IMR-90 (cell line): ENCODE measurements at regions not wholly inside any gene's neighbourhood (a gene's known extent, or its start where the extent isn't known, plus 50 kb on each side); places are given as distances from the start of the nearest gene placed in this dataset.

Source experiments
- ATAC-seq: fragments of 200-7000 bp; cut with Tn5 transposase; 2 replicates; pipeline ENCODE4 v1.9.1; 2020; ENCODE audit warnings: low read depth, mild to moderate bottlenecking, moderate library complexity
- BruUV-seq: library from RNA; stranded (reverse); fragments of 400-500 nt; replicated peaks from 2 replicates; lab custom pipeline; 2021; lab: Mats Ljungman, UMichigan
- CTCF ChIA-PET: fragments of 300-600 bp; formaldehyde crosslinking; extraction: SDS; loops from one replicate; lab custom pipeline; 2021; ENCODE audit warnings: antibody characterized with exemption; lab: Yijun Ruan, JAX
- POLR2A ChIA-PET: fragments of 300-600 bp; sonication (Branson Sonifier 250); formaldehyde crosslinking; loops from one replicate; lab custom pipeline; 2022; ENCODE audit warnings: antibody characterized with exemption; ENCODE audit not compliant: unreplicated experiment; lab: Charles Lee
- DNase-seq: peaks from one replicate; pipeline ENCODE4 v3.0.0; 2013
- H2AFZ ChIP-seq: replicated peaks from 2 replicates; pipeline ENCODE3; 2013; ENCODE audit warnings: low read length, mild to moderate bottlenecking; ENCODE audit not compliant: poor library complexity
- H2AK5ac ChIP-seq: 2 replicates; pipeline ENCODE4 v1.6.1; 2013; ENCODE audit warnings: low read depth, low read length, inconsistent platforms
- H2AK9ac ChIP-seq: replicated peaks from 2 replicates; pipeline ENCODE3; 2013; ENCODE audit warnings: mild to moderate bottlenecking, low read depth, low read length, moderate library complexity; ENCODE audit not compliant: poor library complexity
- H2BK120ac ChIP-seq: 2 replicates; pipeline ENCODE4 v1.6.1; 2013; ENCODE audit warnings: low read depth, low read length, inconsistent platforms
- H2BK15ac ChIP-seq: 3 replicates; pipeline ENCODE4 v1.6.1; 2013; ENCODE audit warnings: low read depth, low read length, inconsistent platforms
- H2BK20ac ChIP-seq: 2 replicates; pipeline ENCODE4 v1.6.1; 2013; ENCODE audit warnings: low read depth, mild to moderate bottlenecking, inconsistent platforms, low read length, moderate library complexity
- H2BK5ac ChIP-seq: 2 replicates; pipeline ENCODE4 v1.6.1; 2013; ENCODE audit warnings: mild to moderate bottlenecking, low read depth, low read length, inconsistent platforms; ENCODE audit not compliant: poor library complexity, severe bottlenecking
- H3K14ac ChIP-seq: replicated peaks from 2 replicates; pipeline ENCODE4 v1.6.1; 2013; ENCODE audit warnings: low read depth, low read length, inconsistent platforms
- H3K18ac ChIP-seq: 2 replicates; pipeline ENCODE4 v1.6.1; 2013; ENCODE audit warnings: low read depth, low read length, control low read depth
- H3K23ac ChIP-seq: 2 replicates; pipeline ENCODE4 v1.6.1; 2013; ENCODE audit warnings: low read depth, low read length, inconsistent platforms
- H3K27ac ChIP-seq: 2 replicates; pipeline ENCODE4 v1.5.1; 2013; ENCODE audit warnings: mild to moderate bottlenecking, control low read depth, low read length; ENCODE audit not compliant: insufficient read depth
- H3K27me3 ChIP-seq: 2 replicates; pipeline ENCODE4 v1.6.1; 2013; ENCODE audit warnings: low read length; ENCODE audit not compliant: control insufficient read depth, insufficient read depth
- H3K36me3 ChIP-seq: 2 replicates; pipeline ENCODE4 v1.6.1; 2013; ENCODE audit warnings: low read length, mixed read lengths; ENCODE audit not compliant: control insufficient read depth, insufficient read depth
- H3K4ac ChIP-seq: 2 replicates; pipeline ENCODE4 v1.6.1; 2013; ENCODE audit warnings: low read depth, low read length, inconsistent platforms
- H3K4me1 ChIP-seq: 2 replicates; pipeline ENCODE4 v1.6.1; 2013; ENCODE audit warnings: low read length, mixed read lengths; ENCODE audit not compliant: control insufficient read depth, insufficient read depth
- H3K4me2 ChIP-seq: 2 replicates; pipeline ENCODE4 v1.6.1; 2013; ENCODE audit warnings: low read depth, mild to moderate bottlenecking, control low read depth, low read length, moderate library complexity
- H3K4me3 ChIP-seq: 2 replicates; pipeline ENCODE4 v1.5.1; 2013; ENCODE audit warnings: low read depth, mild to moderate bottlenecking, control low read depth, low read length, moderate library complexity; ENCODE audit not compliant: insufficient read depth
- H3K56ac ChIP-seq: 2 replicates; pipeline ENCODE4 v1.6.1; 2013; ENCODE audit warnings: low read length, inconsistent platforms; ENCODE audit not compliant: insufficient read depth; ENCODE audit errors: extremely low read depth
- H3K79me1 ChIP-seq, 2 experiments: 2 replicates each; pipeline ENCODE4 v1.6.1; 2013; ENCODE audit warnings: low read length in 2 of 2, inconsistent platforms in 1 of 2, low read depth in 1 of 2
- H3K9ac ChIP-seq: 2 replicates; pipeline ENCODE4 v1.6.1; 2013; ENCODE audit warnings: low read depth, low read length, control low read depth
- H3K9me1 ChIP-seq: 2 replicates; pipeline ENCODE4 v1.6.1; 2013; ENCODE audit warnings: low read length, inconsistent platforms; ENCODE audit not compliant: insufficient read depth
- H3K9me3 ChIP-seq: 2 replicates; pipeline ENCODE4 v1.6.1; 2013; ENCODE audit warnings: low read length; ENCODE audit not compliant: control insufficient read depth, insufficient read depth
- H4K20me1 ChIP-seq: 2 replicates; pipeline ENCODE4 v1.6.1; 2013; ENCODE audit warnings: low read length, inconsistent platforms; ENCODE audit not compliant: insufficient read depth
- H4K5ac ChIP-seq: 2 replicates; pipeline ENCODE4 v1.6.1; 2013; ENCODE audit warnings: mild to moderate bottlenecking, low read depth, low read length, control low read depth
- H4K8ac ChIP-seq, 2 experiments: 2 replicates each; pipeline ENCODE4 v1.6.1; 2013; ENCODE audit warnings: low read depth in 2 of 2, low read length in 2 of 2, control low read depth in 1 of 2, inconsistent platforms in 1 of 2
- H4K91ac ChIP-seq: 2 replicates; pipeline ENCODE4 v1.6.1; 2013; ENCODE audit warnings: low read depth, low read length, inconsistent platforms; ENCODE audit not compliant: insufficient read depth
- BHLHE40 ChIP-seq: fragments of 150-350 bp; IDR thresholded peaks from 2 replicates; pipeline ENCODE4 v1.6.1; 2016; ENCODE audit warnings: mild to moderate bottlenecking, low read depth, low read length
- CEBPB ChIP-seq: IDR thresholded peaks from 2 replicates; pipeline ENCODE4 v1.6.1; 2012; ENCODE audit warnings: low read depth, low read length, improper control_type of control experiment
- CHD1 ChIP-seq: IDR thresholded peaks from 2 replicates; pipeline ENCODE4 v1.6.1; 2012; ENCODE audit warnings: low read depth, low read length, improper control_type of control experiment
- CTCF ChIP-seq: conservative IDR thresholded peaks from 2 replicates; pipeline ENCODE4 v1.5.1; 2012; ENCODE audit warnings: mild to moderate bottlenecking, low read depth, low read length, improper control_type of control experiment
- ELK1 ChIP-seq: fragments of 150-350 bp; IDR thresholded peaks from 2 replicates; pipeline ENCODE4 v1.6.1; 2016; ENCODE audit warnings: low read depth, mild to moderate bottlenecking, low read length, moderate library complexity, borderline replicate concordance
- FOS ChIP-seq: fragments of 150-350 bp; IDR thresholded peaks from 2 replicates; pipeline ENCODE4 v1.6.1; 2016; ENCODE audit warnings: low read depth, low read length
- MAFK ChIP-seq: IDR thresholded peaks from 2 replicates; pipeline ENCODE4 v1.6.1; 2012; ENCODE audit warnings: low read depth, low read length, improper control_type of control experiment
- MAZ ChIP-seq: IDR thresholded peaks from 2 replicates; pipeline ENCODE4 v1.6.1; 2012; ENCODE audit warnings: low read depth, mild to moderate bottlenecking, low read length, improper control_type of control experiment, moderate library complexity, borderline replicate concordance
- MXI1 ChIP-seq: IDR thresholded peaks from 2 replicates; pipeline ENCODE4 v1.6.1; 2012; ENCODE audit warnings: low read depth, mild to moderate bottlenecking, low read length, moderate library complexity, borderline replicate concordance
- NFE2L2 ChIP-seq: fragments of 150-350 bp; IDR thresholded peaks from 2 replicates; pipeline ENCODE4 v1.6.1; 2016; ENCODE audit warnings: low read depth, mild to moderate bottlenecking, low read length
- POLR2A ChIP-seq: IDR thresholded peaks from 2 replicates; pipeline ENCODE4 v1.6.1; 2012; ENCODE audit warnings: mild to moderate bottlenecking, low read depth, low read length
- RAD21 ChIP-seq: IDR thresholded peaks from 2 replicates; pipeline ENCODE4 v1.6.1; 2012; ENCODE audit warnings: low read length, improper control_type of control experiment
- RCOR1 ChIP-seq: IDR thresholded peaks from 2 replicates; pipeline ENCODE4 v1.6.1; 2012; ENCODE audit warnings: mild to moderate bottlenecking, low read length, improper control_type of control experiment; ENCODE audit not compliant: insufficient replicate concordance
- RFX5 ChIP-seq: IDR thresholded peaks from 2 replicates; pipeline ENCODE4 v1.8.0; 2012; ENCODE audit warnings: low read depth, mild to moderate bottlenecking, low read length, moderate library complexity
- SMC3 ChIP-seq: fragments of 150-350 bp; IDR thresholded peaks from 2 replicates; pipeline ENCODE4 v1.6.1; 2016; ENCODE audit warnings: low read depth, mild to moderate bottlenecking, antibody characterized with exemption, low read length, moderate library complexity
- USF2 ChIP-seq: fragments of 150-350 bp; IDR thresholded peaks from 2 replicates; pipeline ENCODE4 v1.6.1; 2017; ENCODE audit warnings: mild to moderate bottlenecking, antibody characterized with exemption, low read length, low read depth
- WGBS, 2 experiments: methylation state at CpG; one replicate each; pipeline versions ENCODE4 v1.1.5 to v1.1.7; 2013; ENCODE audit warnings: missing lambda C conversion rate in 2 of 2; ENCODE audit not compliant: insufficient read length in 1 of 2; ENCODE audit errors: extremely low coverage in 2 of 2; 5-methylcytosine and 5-hydroxymethylcytosine counted together
- dilution Hi-C: fragments of 300-500 bp; cut with HindIII; formaldehyde crosslinking; loops from one replicate; pipeline ENCODE4 v1.14.3; 2018; ENCODE audit warnings: low sequenced_read_pairs; ENCODE audit not compliant: unreplicated experiment
- in situ Hi-C: fragments of 300-500 bp; cut with MboI; formaldehyde crosslinking; loops from 3 replicates; pipeline ENCODE4 v1.14.3; 2019; ENCODE audit warnings: low sequenced_read_pairs, inconsistent platforms, mixed read lengths
- intact Hi-C: fragments of 100-400 bp; cut with micrococcal nuclease; formaldehyde crosslinking; loops from 2 replicates; pipeline ENCODE4 v1.10.0; 2022

- H3K56ac ChIP-seq: no peak overlapping the region
- no peaks in the 10 kb centered on the region for H3K9me3 ChIP-seq
- no peaks in the 10 kb centered on the region for H4K20me1 ChIP-seq
- no peak overlapping the region for H2AK9ac ChIP-seq
- no peaks in the 10 kb centered on the region for H3K27me3 ChIP-seq
- no peak overlapping the region for H4K5ac ChIP-seq
- no TSS peak for BruUV-seq
- H2AFZ ChIP-seq: no peak overlapping the region
- 100% methylated on average over 1 of the region's 3 CpGs; no CpG with 5 or more reads in 1 of the 2 experiments for WGBS, 2 experiments
- H3K79me1 ChIP-seq: no peaks in the 10 kb centered on the region
- H3K4ac ChIP-seq: no peak overlapping the region
- no peak for DNase-seq
- H4K8ac ChIP-seq: no peak overlapping the region
- peaks cover 2% of the 10 kb centered on the region; the same call in 1 of the 2 replicates for H3K4me1 ChIP-seq
- H3K4me2 ChIP-seq: no peak overlapping the region
- no peaks in the 10 kb centered on the region for H3K9me1 ChIP-seq
- no peak overlapping the region for H3K27ac ChIP-seq
- in situ Hi-C loops: no loop called here
- H2BK5ac ChIP-seq: no peak overlapping the region
- H4K91ac ChIP-seq: no peak overlapping the region
- POLR2A ChIA-PET: no interaction called here
- no peak overlapping the region for H3K18ac ChIP-seq
- H3K36me3 ChIP-seq: no peaks in the 10 kb centered on the region
- CTCF ChIA-PET: no interaction called here
- dilution Hi-C loops: no loop called here
- intact Hi-C loops: no loop called here
- ATAC-seq: no peak
- H3K9ac ChIP-seq: no peak overlapping the region
- no peak overlapping the region for H3K23ac ChIP-seq
- no peak overlapping the region for H2BK20ac ChIP-seq
- TF ChIP-seq MXI1: no peak
- no peak for TF ChIP-seq FOS
- TF ChIP-seq ELK1: no peak
- TF ChIP-seq CEBPB: no peak
- TF ChIP-seq CTCF: no peak
- no peak for TF ChIP-seq RAD21
- TF ChIP-seq POLR2A: no peak
- TF ChIP-seq RCOR1: no peak
- TF ChIP-seq CHD1: no peak
- TF ChIP-seq SMC3: no peak
- TF ChIP-seq NFE2L2: no peak
- no peak for TF ChIP-seq MAZ
- TF ChIP-seq RFX5: no peak
- no peak for TF ChIP-seq BHLHE40
- TF ChIP-seq MAFK: no peak
- no peak for TF ChIP-seq USF2
- no peak overlapping the region for H2AK5ac ChIP-seq
- H2BK120ac ChIP-seq: no peak overlapping the region
- no peak overlapping the region for H2BK15ac ChIP-seq
- no peak overlapping the region for H3K14ac ChIP-seq
- no peak overlapping the region for H3K4me3 ChIP-seq
Measured at GRCh38 chr4:53645108-53645507, 53.8 kb upstream of the LNX1 start.
